ENCODE measurements at regions not wholly inside any gene's neighbourhood (a gene's known extent, or its start where the extent isn't known, plus 50 kb on each side); places are given as distances from the start of the nearest gene placed in this dataset.

DNA sequence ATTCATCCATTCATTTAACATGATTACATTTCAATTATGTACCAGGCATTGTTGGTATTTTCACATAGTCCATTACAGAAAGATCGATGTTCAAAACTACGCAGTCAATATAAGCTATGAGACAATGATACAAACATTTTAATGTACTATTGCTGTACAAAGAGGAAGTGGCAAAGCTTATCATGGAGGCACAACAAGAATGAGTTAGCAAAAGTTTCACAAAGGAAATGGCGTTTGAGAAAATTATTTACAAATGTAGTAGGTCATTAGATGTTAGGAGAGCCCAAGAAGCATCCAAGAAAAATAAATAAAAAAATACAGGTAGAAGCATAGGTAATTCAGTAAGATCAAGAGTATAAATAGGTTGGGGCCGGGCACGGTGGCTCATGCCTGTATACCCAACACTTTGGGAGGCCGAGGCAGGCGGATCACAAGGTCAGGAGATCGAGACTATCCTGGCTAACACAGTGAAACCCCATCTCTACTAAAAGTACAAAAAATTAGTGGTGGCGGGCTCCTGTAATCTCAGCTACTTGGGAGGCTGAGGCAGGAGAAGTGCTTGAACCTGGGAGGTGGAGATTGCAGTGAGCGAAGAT lies 1730.8 kb upstream of the CELF4 start:
- TF ChIP-seq MYC (IDR thresholded peaks at IDR 0.05; ENCODE audit: low read depth, low read length) (no peak), POLR2A (IDR thresholded peaks at IDR 0.05; ENCODE audit: extremely low read depth, insufficient read length) (no peak)
- TF ChIP-seq, protein P1, sequence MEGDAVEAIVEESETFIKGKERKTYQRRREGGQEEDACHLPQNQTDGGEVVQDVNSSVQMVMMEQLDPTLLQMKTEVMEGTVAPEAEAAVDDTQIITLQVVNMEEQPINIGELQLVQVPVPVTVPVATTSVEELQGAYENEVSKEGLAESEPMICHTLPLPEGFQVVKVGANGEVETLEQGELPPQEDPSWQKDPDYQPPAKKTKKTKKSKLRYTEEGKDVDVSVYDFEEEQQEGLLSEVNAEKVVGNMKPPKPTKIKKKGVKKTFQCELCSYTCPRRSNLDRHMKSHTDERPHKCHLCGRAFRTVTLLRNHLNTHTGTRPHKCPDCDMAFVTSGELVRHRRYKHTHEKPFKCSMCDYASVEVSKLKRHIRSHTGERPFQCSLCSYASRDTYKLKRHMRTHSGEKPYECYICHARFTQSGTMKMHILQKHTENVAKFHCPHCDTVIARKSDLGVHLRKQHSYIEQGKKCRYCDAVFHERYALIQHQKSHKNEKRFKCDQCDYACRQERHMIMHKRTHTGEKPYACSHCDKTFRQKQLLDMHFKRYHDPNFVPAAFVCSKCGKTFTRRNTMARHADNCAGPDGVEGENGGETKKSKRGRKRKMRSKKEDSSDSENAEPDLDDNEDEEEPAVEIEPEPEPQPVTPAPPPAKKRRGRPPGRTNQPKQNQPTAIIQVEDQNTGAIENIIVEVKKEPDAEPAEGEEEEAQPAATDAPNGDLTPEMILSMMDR (IDR thresholded peaks at IDR 0.05; ENCODE audit: low read depth, low read length): no peak
- TF ChIP-seq, protein P2, sequence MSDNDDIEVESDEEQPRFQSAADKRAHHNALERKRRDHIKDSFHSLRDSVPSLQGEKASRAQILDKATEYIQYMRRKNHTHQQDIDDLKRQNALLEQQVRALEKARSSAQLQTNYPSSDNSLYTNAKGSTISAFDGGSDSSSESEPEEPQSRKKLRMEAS (IDR thresholded peaks at IDR 0.05; ENCODE audit: low read depth, low read length): no peak
- DNase-seq (ENCODE audit: low read depth): peak; percentile 1
- no peak overlapping the region for H3K4me3 ChIP-seq (ENCODE audit: low read depth, low read length)

DNA sequence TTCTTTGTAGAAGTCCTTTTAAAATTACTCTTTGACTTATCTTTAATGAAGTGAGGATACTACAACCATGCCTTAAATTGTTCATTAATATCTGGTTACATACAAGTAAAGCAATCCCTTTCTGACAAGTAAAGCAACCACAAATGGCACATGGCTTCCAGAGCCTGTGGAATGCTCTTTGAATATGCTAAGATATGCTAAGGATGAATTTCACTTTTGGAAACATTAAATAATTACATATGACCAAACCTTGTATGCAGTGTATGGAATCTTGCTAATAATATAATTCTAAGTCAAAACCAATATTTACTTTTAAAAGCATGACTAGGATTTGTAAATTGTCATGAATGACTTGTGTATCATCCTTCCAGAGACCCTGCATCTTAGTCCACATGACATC lies 1711.2 kb upstream of the CELF4 start:
- H3K4me3 ChIP-seq (ENCODE audit: low read depth, low read length): no peak overlapping the region
- TF ChIP-seq MYC (IDR thresholded peaks at IDR 0.05; ENCODE audit: low read depth, low read length) (no peak), POLR2A (IDR thresholded peaks at IDR 0.05; ENCODE audit: extremely low read depth, insufficient read length) (no peak)
- TF ChIP-seq, protein P2 (IDR thresholded peaks at IDR 0.05; ENCODE audit: low read depth, low read length): no peak
- TF ChIP-seq, protein P1 (IDR thresholded peaks at IDR 0.05; ENCODE audit: low read depth, low read length): no peak
- no peak for DNase-seq (ENCODE audit: low read depth)

DNA sequence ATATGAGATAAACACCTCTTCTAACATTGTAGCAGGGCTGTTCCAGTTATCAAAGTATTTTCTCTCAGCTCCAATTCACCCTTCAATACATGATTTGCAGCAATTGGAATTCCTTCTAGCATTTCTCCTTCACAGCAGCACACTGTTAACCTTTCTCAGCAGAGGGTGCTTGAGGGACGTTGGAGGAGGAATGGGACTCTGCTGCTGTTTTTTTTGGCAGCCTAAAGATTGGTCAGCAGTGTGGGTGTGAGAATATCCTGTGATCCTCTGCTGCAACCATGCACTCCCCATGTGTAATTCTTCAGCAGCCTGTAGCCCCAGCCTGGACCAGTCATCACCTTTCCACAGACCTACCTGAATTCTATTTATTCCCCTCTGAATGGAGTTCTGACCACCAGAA lies 1708.9 kb upstream of the CELF4 start:
- TF ChIP-seq POLR2A (IDR thresholded peaks at IDR 0.05; ENCODE audit: extremely low read depth, insufficient read length) (no peak), MYC (IDR thresholded peaks at IDR 0.05; ENCODE audit: low read depth, low read length) (no peak)
- TF ChIP-seq, protein P1 (IDR thresholded peaks at IDR 0.05; ENCODE audit: low read depth, low read length): no peak
- TF ChIP-seq, protein P2 (IDR thresholded peaks at IDR 0.05; ENCODE audit: low read depth, low read length): no peak
- no peak overlapping the region for H3K4me3 ChIP-seq (ENCODE audit: low read depth, low read length)
- no peak for DNase-seq (ENCODE audit: low read depth)

DNA sequence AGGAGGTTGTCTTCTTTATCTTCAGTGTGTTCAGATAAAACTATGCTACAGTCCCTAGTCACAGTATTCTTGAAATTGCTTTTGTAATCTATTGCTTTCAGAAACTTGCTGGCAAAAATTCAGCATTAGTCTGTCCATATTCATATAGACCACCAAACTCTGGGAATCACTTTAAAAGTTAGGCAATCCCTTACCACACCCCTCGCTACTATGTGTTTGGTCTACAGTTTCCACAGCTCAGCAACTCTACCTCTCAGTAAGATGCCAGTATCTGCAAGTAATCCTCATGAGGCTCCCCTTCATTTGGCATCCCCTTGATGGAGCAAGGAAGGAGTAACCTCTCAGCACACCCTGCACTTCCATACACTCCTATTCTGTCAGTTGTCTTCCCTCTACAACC lies 1706.6 kb upstream of the CELF4 start:
- DNase-seq (ENCODE audit: low read depth): no peak
- no peak for TF ChIP-seq MYC (IDR thresholded peaks at IDR 0.05; ENCODE audit: low read depth, low read length)
- TF ChIP-seq, protein P1 (IDR thresholded peaks at IDR 0.05; ENCODE audit: low read depth, low read length): no peak
- TF ChIP-seq, protein P2 (IDR thresholded peaks at IDR 0.05; ENCODE audit: low read depth, low read length): no peak
- TF ChIP-seq POLR2A (IDR thresholded peaks at IDR 0.05; ENCODE audit: extremely low read depth, insufficient read length): no peak
- H3K4me3 ChIP-seq (ENCODE audit: low read depth, low read length): no peak overlapping the region

DNA sequence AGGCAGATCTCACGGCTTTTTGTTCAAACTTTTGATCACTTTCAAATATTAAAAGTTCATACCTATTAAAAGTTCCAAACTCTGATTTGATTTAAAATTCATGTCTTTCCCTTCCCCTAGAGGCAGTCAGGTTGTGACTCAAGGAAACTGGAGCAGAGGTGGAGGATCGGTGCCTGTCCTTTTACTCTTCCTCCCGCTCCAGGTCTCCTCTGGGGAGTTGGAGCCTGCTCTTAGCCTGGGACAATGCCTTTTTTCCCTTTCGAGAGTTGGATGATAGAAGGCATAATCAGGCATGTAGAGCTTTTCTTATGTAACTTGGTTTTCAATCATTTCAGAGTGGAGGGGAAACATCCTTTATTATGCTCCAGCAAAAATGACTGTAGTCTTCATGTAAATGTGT lies 1706.1 kb upstream of the CELF4 start:
- no peak overlapping the region for H3K4me3 ChIP-seq (ENCODE audit: low read depth, low read length)
- TF ChIP-seq, protein P2 (IDR thresholded peaks at IDR 0.05; ENCODE audit: low read depth, low read length): no peak
- TF ChIP-seq, protein P1 (IDR thresholded peaks at IDR 0.05; ENCODE audit: low read depth, low read length): no peak
- TF ChIP-seq POLR2A (IDR thresholded peaks at IDR 0.05; ENCODE audit: extremely low read depth, insufficient read length) (no peak), MYC (IDR thresholded peaks at IDR 0.05; ENCODE audit: low read depth, low read length) (no peak)
- no peak for DNase-seq (ENCODE audit: low read depth)
